KBM-7 (cell line): ENCODE measurements at regions not wholly inside any gene's neighbourhood (a gene's known extent, or its start where the extent isn't known, plus 50 kb on each side); places are given as distances from the start of the nearest gene placed in this dataset.
A peak's percentile ranks its signal among the peaks of the same experiment; 100 is the strongest.
"Not testable (repeated sequence)": the region's sequence is repeated elsewhere in the genome, so short reads cannot be mapped to it uniquely, and the experiment has no call there.

ENCODE experiments used
- DNase-seq: peaks from one replicate; pipeline ENCODE4 v3.0.0-alpha.2; 2015
- in situ Hi-C: fragments of 300-500 bp; cut with MboI; formaldehyde crosslinking; loops from 2 replicates; pipeline ENCODE4 v1.14.3; 2020; ENCODE audit warnings: low sequenced_read_pairs, low pct_unique_long_range_greater_than_20kb, mixed read lengths

- DNase-seq: no peak
- in situ Hi-C loops: no loop called here
Measured at GRCh38 chr2:134014196-134014960, 239.5 kb upstream of the MGAT5 start.

- no peak for DNase-seq
- in situ Hi-C loops: no loop called here
Measured at GRCh38 chr2:134019871-134020270, 234.0 kb upstream of the MGAT5 start.

- no peak for DNase-seq
- in situ Hi-C loops: no loop called here
Measured at GRCh38 chr2:134020608-134021007, 233.3 kb upstream of the MGAT5 start.

- DNase-seq: no peak
- in situ Hi-C loops: no loop called here
Measured at GRCh38 chr2:134021830-134022524, 231.9 kb upstream of the MGAT5 start.

GRCh38 chr2:134023854-134024253 lies 230.0 kb upstream of the MGAT5 start:
- in situ Hi-C loops: no loop called here
- DNase-seq: no peak

- no peak for DNase-seq
- in situ Hi-C loops: no loop called here
Measured at GRCh38 chr2:134027980-134028379, 225.9 kb upstream of the MGAT5 start.

GRCh38 chr2:134029418-134029817 lies 224.5 kb upstream of the MGAT5 start:
- DNase-seq: no peak

GRCh38 chr2:134031539-134031938 lies 222.3 kb upstream of the MGAT5 start:
- DNase-seq: no peak
- in situ Hi-C loops: no loop called here

More at GRCh38 chr2:134029418-134029817, 224.5 kb upstream of the MGAT5 start:
- in situ Hi-C loops: no loop called here

GRCh38 chr2:134035605-134036370 lies 218.1 kb upstream of the MGAT5 start:
- DNase-seq: no peak
- in situ Hi-C loops: no loop called here

- in situ Hi-C loops: no loop called here
- no peak for DNase-seq
Measured at GRCh38 chr2:134039912-134040581, 213.8 kb upstream of the MGAT5 start.

- in situ Hi-C loops, DNase-seq: not testable (repeated sequence)
Measured at GRCh38 chr2:134040626-134041172, 213.2 kb upstream of the MGAT5 start.

GRCh38 chr2:134041877-134042276 lies 212.0 kb upstream of the MGAT5 start:
- in situ Hi-C loops: no loop called here
- no peak for DNase-seq

GRCh38 chr2:134043028-134043427 lies 210.8 kb upstream of the MGAT5 start:
- DNase-seq, in situ Hi-C loops: not testable (repeated sequence)

- in situ Hi-C loops: no loop called here
- peak; percentile 45 for DNase-seq
Measured at GRCh38 chr2:134052173-134052572, 201.7 kb upstream of the MGAT5 start.

GRCh38 chr2:134056173-134056572 lies 197.7 kb upstream of the MGAT5 start:
- in situ Hi-C loops: no loop called here
- DNase-seq: no peak

GRCh38 chr2:134061066-134061465 lies 192.8 kb upstream of the MGAT5 start:
- DNase-seq, in situ Hi-C loops: not testable (repeated sequence)

GRCh38 chr2:134062235-134062634 lies 191.6 kb upstream of the MGAT5 start:
- DNase-seq, in situ Hi-C loops: not testable (repeated sequence)

GRCh38 chr2:134063916-134064315 lies 190.0 kb upstream of the MGAT5 start:
- in situ Hi-C loops, DNase-seq: not testable (repeated sequence)

GRCh38 chr2:134070281-134070741 lies 183.6 kb upstream of the MGAT5 start:
- no peak for DNase-seq
- in situ Hi-C loops: no loop called here
